IPS-NIHi11 (cell line): ENCODE measurements at regions not wholly inside any gene's neighbourhood (a gene's known extent, or its start where the extent isn't known, plus 50 kb on each side); places are given as distances from the start of the nearest gene placed in this dataset.

ENCODE experiments used
- DNase-seq: peaks from one replicate; pipeline ENCODE4 v3.0.0; 2012; ENCODE audit warnings: mixed read lengths, low spot score

- no peak for DNase-seq
These were observed 206.5 kb upstream of the ITGA4 start for GRCh38 chr2:181250691-181251090.

DNA sequence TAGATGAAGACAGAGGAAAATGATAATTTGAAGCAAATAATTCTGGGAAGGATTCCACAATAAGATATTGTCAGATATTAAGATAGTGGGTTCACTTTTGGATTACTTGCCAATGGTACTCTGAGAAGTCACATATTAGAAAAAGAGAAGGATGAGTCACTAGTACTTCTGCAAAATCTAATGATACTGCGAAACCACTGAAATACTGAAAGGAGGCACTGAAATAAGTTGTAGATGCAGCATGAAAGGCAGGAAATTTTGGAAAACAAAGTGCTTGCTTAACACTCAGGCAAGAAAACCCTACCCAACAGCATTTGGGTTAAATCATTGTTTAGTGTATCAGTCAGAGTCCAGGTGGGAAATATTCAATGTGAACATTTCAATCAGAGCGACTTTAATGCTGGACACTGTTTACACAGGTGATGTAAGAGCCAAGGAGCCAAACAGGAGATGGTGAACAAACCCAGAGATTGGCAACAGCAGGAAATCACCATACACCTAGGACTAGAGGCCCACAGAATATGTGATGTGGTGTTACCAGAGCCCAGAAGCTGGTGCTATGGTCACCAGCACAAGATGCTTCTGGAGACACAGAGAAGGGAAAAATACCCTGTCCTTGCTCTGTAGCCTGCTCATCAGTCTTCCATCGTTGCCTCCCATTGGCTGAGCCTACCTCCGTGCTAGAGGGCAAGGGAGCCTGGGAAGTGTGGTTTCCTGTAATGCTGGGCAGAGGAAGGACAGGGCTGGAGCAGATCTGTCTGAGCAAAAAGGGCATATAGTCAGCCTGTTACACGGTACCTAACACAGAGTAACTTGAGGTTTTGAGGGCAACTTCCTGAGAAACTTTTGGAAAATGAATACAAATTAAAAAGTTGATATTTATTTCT is 204.7 kb upstream of the ITGA4 start:
- no peak for DNase-seq

DNA sequence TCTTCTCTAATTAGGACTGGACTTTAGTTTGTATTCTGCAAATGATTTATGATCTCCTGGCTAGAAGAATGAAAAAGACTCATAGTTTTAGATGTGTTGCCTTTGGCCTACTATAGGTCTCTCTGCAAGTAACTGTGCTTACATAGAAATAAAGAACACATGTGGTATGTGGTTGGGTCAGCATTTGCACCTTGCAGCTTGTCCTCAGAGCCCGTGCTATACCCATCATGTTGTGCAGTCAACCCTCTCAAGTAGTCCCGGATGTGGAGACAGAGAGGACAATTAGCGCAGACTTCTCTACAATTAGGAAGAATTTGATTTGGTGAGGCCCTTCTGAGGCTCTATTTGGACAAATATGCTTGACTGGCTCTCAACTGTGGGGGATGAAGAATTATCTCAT is 203.7 kb upstream of the ITGA4 start:
- DNase-seq: no peak

DNA sequence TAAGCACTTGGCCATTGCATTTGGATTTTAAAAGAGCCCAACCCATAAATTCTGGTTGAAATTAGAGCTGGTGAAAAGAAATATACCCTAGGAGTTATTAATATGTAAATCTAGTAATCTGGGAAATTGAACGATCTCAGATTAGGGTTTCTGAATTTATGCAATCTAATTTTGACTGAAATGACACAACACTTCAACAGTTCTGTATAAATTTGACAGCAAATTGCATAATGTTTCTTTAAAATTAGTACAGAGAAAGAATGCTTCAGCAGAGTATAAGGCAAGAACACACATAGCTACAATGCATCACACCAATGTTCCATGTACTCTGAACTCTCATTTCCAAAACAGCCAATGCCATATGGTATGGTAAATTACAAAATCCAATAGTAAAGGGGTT is 201.5 kb upstream of the ITGA4 start:
- no peak for DNase-seq

DNA sequence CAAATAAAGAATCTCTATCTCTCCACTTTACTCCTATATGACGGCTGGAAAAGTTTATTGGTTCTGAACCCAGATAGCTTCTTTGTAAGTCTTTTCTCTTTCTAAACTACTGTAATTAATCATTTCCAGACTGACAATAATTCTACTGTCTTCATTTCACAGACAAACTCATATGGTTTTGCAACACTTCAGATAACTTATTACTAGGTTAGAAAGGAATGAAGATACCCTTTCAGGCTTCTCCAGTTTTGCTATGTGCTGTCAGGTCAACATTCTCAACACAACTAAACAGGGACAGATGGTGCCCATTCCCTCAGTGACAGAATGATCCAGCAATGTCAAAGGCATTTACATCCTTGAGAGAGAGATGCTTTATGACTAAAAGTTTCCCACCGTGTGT is 198.5 kb upstream of the ITGA4 start:
- DNase-seq: no peak

DNA sequence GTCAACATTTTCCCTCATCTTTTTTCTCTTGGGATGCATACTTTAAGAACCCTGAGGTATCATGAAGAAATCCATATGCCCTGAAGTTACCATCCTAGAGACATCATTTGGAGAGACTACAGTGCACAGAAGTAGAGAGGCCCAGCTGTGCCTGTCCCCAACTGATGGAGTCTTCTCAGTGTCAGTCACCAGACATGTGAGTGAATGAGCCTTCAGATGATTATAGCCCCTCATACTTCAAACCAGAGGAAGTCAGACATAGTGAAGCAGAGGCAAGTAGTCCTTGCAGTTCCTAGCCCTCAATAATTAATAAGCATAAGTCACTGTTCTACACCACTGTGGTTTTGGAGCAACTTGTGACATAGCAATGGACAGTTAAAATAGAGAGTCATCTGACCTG is 194.4 kb upstream of the ITGA4 start:
- DNase-seq: no peak

- DNase-seq: no peak
These were observed 193.2 kb upstream of the ITGA4 start for GRCh38 chr2:181264001-181264400.

- DNase-seq: no peak
These were observed 192.7 kb upstream of the ITGA4 start for GRCh38 chr2:181264441-181264840.

GRCh38 chr2:181266614-181267013 is 190.6 kb upstream of the ITGA4 start:
- DNase-seq: no peak

- no peak for DNase-seq
These were observed 188.9 kb upstream of the ITGA4 start for GRCh38 chr2:181268174-181268867.

DNA sequence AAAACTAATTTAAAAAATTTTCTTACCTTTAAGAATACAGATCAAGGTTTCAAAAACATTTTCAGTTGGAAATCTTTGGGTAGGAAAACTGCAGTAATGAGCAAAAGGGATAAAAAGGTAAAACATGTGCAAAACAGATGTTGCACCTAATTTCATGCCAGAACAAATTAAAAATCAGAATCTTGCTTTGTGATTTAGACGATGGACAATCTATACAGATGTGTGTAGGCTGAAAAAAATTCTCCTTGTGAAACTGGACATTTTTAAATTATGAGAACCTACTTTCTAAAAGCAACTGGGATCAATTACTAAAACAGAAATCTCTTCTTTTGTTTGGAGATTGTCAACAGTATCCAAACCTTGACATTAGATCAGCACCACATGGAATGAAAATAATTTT is 183.2 kb upstream of the ITGA4 start:
- DNase-seq: no peak

GRCh38 chr2:181275643-181276070 is 181.5 kb upstream of the ITGA4 start:
- peak; percentile 9 for DNase-seq

DNA sequence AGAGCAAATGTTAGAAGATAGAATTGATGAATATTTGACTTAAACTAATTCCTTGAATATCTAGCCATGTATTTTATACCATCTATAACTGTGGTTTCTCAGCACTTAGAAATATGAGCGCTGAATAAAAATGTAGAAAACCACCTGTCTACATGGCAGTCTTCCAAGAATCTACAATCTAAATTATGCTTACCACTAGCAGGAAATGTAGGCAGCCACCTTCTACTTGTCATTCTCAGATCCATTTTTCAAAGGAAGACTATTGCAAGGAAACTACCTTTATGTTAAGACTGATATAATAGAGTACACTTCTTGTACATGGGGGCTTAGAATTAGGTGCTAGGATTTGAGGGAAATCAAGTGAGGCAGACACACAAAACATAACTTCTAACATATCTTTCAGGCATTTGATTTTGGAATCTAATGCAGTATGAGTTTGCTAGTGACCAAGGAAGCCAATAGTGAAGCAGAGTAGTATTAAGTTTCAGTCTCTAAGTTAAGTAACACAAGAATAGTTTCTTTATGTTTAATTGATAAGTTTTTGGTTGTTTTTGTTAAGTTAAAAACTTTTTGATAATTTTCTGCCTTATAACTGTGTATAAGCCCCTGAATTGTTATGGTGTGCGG is 175.9 kb upstream of the ITGA4 start:
- no peak for DNase-seq

- no peak for DNase-seq
These were observed 172.1 kb upstream of the ITGA4 start for GRCh38 chr2:181285116-181285515.

DNA sequence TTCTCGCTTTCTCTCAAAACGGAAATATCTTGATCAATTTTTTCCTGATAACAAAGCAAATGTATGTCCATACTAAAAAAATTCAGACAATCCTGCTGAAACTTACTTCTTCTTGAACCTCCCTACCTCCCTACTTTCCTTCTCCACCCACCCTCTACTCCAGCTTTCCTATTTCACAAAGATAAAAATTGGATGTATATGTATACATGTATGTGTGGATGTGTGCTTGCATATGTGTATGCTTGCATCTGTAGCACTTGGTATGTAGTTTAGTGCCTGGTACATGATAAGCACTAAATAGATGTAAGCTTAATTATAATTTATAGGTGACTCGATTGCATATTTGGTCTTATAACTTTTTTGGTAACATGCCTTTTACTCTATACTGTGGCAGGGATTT is 167.5 kb upstream of the ITGA4 start:
- no peak for DNase-seq

DNA sequence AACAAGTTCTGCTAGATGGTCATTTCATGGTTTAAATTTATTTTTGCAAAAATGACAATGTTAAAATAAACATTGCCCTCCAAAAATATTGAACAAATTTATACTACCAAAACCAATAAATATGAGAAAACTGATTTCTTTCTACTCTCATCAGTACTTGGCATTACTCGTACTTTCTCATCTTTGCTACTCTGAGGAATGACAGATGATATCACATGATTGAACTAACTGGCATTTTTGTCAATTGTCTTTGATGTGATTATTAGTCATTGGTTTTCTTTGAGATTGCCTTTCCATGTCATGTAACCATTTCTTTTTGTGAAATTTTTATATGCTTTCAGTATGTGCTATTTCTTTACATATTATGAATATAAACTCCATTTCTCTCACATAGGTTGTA is 167.0 kb upstream of the ITGA4 start:
- no peak for DNase-seq

GRCh38 chr2:181294979-181295378 is 162.2 kb upstream of the ITGA4 start:
- no peak for DNase-seq

- no peak for DNase-seq
These were observed 156.4 kb upstream of the ITGA4 start for GRCh38 chr2:181300600-181301291.

- DNase-seq: no peak
These were observed 153.0 kb upstream of the ITGA4 start for GRCh38 chr2:181304011-181304844.

GRCh38 chr2:181305301-181306123 is 151.7 kb upstream of the ITGA4 start:
- DNase-seq: peak; percentile 10

DNA sequence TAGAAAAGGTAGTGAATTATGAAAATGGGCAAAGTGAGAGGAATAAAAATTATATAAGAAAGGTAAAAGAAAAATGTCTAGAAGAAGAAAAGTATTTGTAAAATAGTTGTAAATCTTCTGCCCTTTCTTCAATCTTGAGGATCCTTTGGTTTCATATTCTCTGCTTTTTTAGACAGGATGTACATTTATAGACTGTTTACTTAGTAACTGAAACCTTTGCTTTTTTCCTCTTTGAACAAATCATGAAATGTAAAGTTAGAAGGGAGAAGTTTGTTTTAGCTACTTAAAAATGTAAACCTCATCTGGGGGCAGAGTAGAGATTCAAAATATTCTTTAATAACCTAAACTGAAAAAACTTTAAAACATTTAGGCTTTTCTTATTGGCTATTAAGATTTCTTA is 150.4 kb upstream of the ITGA4 start:
- DNase-seq: no peak
